HG02852 (cell line): ENCODE measurements at regions not wholly inside any gene's neighbourhood (a gene's known extent, or its start where the extent isn't known, plus 50 kb on each side); places are given as distances from the start of the nearest gene placed in this dataset.

Source experiments
- ATAC-seq: cut with Tn5 transposase; IDR thresholded peaks from one replicate; pipeline ENCODE4 v1.9.1; 2021; ENCODE audit warnings: mild to moderate bottlenecking, moderate library complexity; ENCODE audit not compliant: unreplicated experiment

DNA sequence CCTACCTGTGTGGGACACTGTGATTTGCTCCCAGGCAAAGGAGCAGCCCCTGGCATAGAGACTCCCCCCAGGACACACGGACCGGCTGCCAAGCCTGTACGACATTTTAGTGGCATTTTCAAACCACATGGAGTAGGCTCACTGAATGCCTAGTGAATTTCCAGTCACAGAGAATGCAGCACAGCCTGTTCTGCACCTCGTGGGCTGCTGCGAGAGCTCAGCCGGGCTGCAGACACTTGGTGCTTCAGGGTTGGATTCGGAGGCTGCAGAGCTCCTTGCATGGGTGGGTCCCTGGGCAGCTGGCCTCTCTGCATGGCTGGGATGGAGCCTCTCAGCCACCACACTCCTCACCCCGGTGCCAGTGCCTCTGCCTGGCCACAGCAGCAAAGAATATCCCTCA, 51.2 kb upstream of the HNF1B start:
- ATAC-seq, result no peak
